ENCODE measurements at regions not wholly inside any gene's neighbourhood (a gene's known extent, or its start where the extent isn't known, plus 50 kb on each side); places are given as distances from the start of the nearest gene placed in this dataset.

GRCh38 chr13:59483501-59484145, 680.1 kb downstream of the DIAPH3 start:
- DNase-seq (ENCODE audit: low read depth in 2 of 2), result no peak

GRCh38 chr13:59487883-59488282, 675.8 kb downstream of the DIAPH3 start:
- no peak for DNase-seq (ENCODE audit: low read depth in 2 of 2)

GRCh38 chr13:59488436-59488835, 675.3 kb downstream of the DIAPH3 start:
- no peak for DNase-seq (ENCODE audit: low read depth in 2 of 2)

GRCh38 chr13:59490651-59491050, 673.1 kb downstream of the DIAPH3 start:
- no peak for DNase-seq (ENCODE audit: low read depth in 2 of 2)

- no peak for DNase-seq (ENCODE audit: low read depth in 2 of 2)
Measured at GRCh38 chr13:59492030-59492636, 671.6 kb downstream of the DIAPH3 start.

- no peak for DNase-seq (ENCODE audit: low read depth in 2 of 2)
Measured at GRCh38 chr13:59493436-59493965, 670.2 kb downstream of the DIAPH3 start.

- no peak for DNase-seq (ENCODE audit: low read depth in 2 of 2)
Measured at GRCh38 chr13:59494151-59494550, 669.6 kb downstream of the DIAPH3 start.

- no peak for DNase-seq (ENCODE audit: low read depth in 2 of 2)
Measured at GRCh38 chr13:59494560-59494970, 669.2 kb downstream of the DIAPH3 start.

GRCh38 chr13:59495299-59495698, 668.4 kb downstream of the DIAPH3 start:
- DNase-seq (ENCODE audit: low read depth in 2 of 2), result no peak

GRCh38 chr13:59495936-59496512, 667.7 kb downstream of the DIAPH3 start:
- DNase-seq (ENCODE audit: low read depth in 2 of 2), result no peak

GRCh38 chr13:59497621-59498247, 666.0 kb downstream of the DIAPH3 start:
- DNase-seq (ENCODE audit: low read depth in 2 of 2), result no peak

- DNase-seq (ENCODE audit: low read depth in 2 of 2), result no peak
Measured at GRCh38 chr13:59501004-59501403, 662.7 kb downstream of the DIAPH3 start.

GRCh38 chr13:59504407-59504806, 659.3 kb downstream of the DIAPH3 start:
- no peak for DNase-seq (ENCODE audit: low read depth in 2 of 2)

- no peak for DNase-seq (ENCODE audit: low read depth in 2 of 2)
Measured at GRCh38 chr13:59510386-59510785, 653.3 kb downstream of the DIAPH3 start.

- no peak for DNase-seq (ENCODE audit: low read depth in 2 of 2)
Measured at GRCh38 chr13:59513686-59514085, 650.0 kb downstream of the DIAPH3 start.

GRCh38 chr13:59514316-59514715, 649.4 kb downstream of the DIAPH3 start:
- no peak for DNase-seq (ENCODE audit: low read depth in 2 of 2)

GRCh38 chr13:59519819-59520218, 643.9 kb downstream of the DIAPH3 start:
- no peak for DNase-seq (ENCODE audit: low read depth in 2 of 2)

- no peak for DNase-seq (ENCODE audit: low read depth in 2 of 2)
Measured at GRCh38 chr13:59521549-59521948, 642.2 kb downstream of the DIAPH3 start.

GRCh38 chr13:59522652-59523051, 641.1 kb downstream of the DIAPH3 start:
- no peak for DNase-seq (ENCODE audit: low read depth in 2 of 2)

- DNase-seq (ENCODE audit: low read depth in 2 of 2), result no peak
Measured at GRCh38 chr13:59527500-59527899, 636.2 kb downstream of the DIAPH3 start.

GRCh38 chr13:59531571-59532091, 632.1 kb downstream of the DIAPH3 start:
- no peak for DNase-seq (ENCODE audit: low read depth in 2 of 2)

GRCh38 chr13:59532405-59532804, 631.3 kb downstream of the DIAPH3 start:
- DNase-seq (ENCODE audit: low read depth in 2 of 2), result no peak

Data from activated CD4-positive, alpha-beta T cell treated with anti-CD3 and anti-CD28 coated beads for 24 hours (primary cell).